ENCODE measurements at regions not wholly inside any gene's neighbourhood (a gene's known extent, or its start where the extent isn't known, plus 50 kb on each side); places are given as distances from the start of the nearest gene placed in this dataset.

DNA sequence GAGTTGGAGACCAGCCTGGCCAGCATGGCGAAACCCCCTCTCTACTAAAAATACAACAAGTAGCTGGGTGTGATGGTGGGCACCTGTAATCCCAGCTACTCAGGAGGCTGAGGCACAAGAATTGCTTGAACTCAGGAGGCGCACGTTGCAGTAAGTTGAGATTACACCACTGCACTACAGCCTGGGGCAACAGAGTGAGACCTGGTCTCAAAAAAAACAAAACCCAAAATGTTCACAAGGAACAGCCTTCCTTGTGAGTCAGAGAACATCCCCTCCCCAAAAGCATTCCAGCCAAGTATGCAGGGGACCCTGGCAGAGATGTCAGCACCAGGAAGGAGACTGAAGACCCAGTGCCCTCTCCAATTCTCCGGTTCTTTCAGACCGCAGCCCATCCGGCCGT, 314.9 kb upstream of the TSHZ3 start:
- DNase-seq (ENCODE audit: low read depth): no peak
- no peak for TF ChIP-seq CTCF (IDR thresholded peaks at IDR 0.05; ENCODE audit: insufficient read depth, low read depth, low read length)
- no peak overlapping the region for H3K4me3 ChIP-seq (ENCODE audit: low read depth, low read length)

GRCh38 chr19:31664997-31665396, 315.8 kb upstream of the TSHZ3 start:
- H3K4me3 ChIP-seq (ENCODE audit: low read depth, low read length): no peak overlapping the region
- TF ChIP-seq CTCF (IDR thresholded peaks at IDR 0.05; ENCODE audit: insufficient read depth, low read depth, low read length): no peak

DNA sequence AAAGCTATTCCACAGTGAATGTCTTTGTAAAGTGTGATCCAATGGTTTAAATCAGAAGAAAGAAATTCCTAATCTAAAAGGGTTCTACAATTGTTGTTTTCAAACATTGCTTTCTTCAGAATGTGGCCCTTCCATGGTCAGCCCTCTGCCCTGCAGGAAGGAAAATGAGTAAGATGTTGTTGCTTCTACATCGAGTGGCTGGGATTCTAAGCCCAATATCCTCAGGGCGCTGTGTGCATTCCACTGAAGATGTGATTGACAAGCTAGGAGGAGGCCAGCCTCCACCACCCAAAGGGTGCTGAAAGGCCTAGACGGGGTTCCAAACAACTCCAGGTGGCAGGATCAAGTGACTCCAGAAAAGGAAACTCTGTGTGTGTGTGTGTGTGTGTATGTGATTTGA, 316.9 kb upstream of the TSHZ3 start:
- no peak for DNase-seq (ENCODE audit: low read depth)
- no peak overlapping the region for H3K4me3 ChIP-seq (ENCODE audit: low read depth, low read length)
- TF ChIP-seq CTCF (IDR thresholded peaks at IDR 0.05; ENCODE audit: insufficient read depth, low read depth, low read length): no peak

More at GRCh38 chr19:31664997-31665396, 315.8 kb upstream of the TSHZ3 start:
- DNase-seq (ENCODE audit: low read depth): no peak

- H3K4me3 ChIP-seq (ENCODE audit: low read depth, low read length): no peak overlapping the region
- TF ChIP-seq CTCF (IDR thresholded peaks at IDR 0.05; ENCODE audit: insufficient read depth, low read depth, low read length): no peak
- no peak for DNase-seq (ENCODE audit: low read depth)
These were observed 317.9 kb upstream of the TSHZ3 start for GRCh38 chr19:31667106-31667505.

DNA sequence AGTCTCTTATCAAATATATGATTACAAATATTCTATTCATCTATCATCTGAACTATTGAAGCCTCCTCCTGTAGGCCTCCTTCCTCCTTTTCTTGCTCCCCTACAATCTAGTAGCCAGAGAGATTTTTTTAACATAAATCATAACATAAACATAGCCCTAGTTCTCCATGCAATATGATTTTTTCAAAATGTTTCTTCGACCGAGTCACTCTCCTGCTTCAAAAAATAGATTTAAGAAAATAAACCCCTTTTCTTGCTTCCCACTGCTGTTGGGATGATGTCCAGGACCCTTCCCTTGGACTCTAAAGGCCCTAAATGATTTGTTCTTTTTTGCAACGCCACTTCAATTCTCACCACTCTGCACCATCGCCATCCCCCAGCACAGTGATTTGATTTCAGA, 319.7 kb upstream of the TSHZ3 start:
- no peak for TF ChIP-seq CTCF (IDR thresholded peaks at IDR 0.05; ENCODE audit: insufficient read depth, low read depth, low read length)
- H3K4me3 ChIP-seq (ENCODE audit: low read depth, low read length): no peak overlapping the region
- no peak for DNase-seq (ENCODE audit: low read depth)

- no peak overlapping the region for H3K4me3 ChIP-seq (ENCODE audit: low read depth, low read length)
- no peak for DNase-seq (ENCODE audit: low read depth)
- TF ChIP-seq CTCF (IDR thresholded peaks at IDR 0.05; ENCODE audit: insufficient read depth, low read depth, low read length): no peak
These were observed 321.7 kb upstream of the TSHZ3 start for GRCh38 chr19:31670931-31671330.

GRCh38 chr19:31671411-31672035, 322.3 kb upstream of the TSHZ3 start:
- DNase-seq (ENCODE audit: low read depth): no peak
- no peak for TF ChIP-seq CTCF (IDR thresholded peaks at IDR 0.05; ENCODE audit: insufficient read depth, low read depth, low read length)
- H3K4me3 ChIP-seq (ENCODE audit: low read depth, low read length): no peak overlapping the region
